Neural progenitor cell (in vitro differentiated cells): ENCODE measurements at regions not wholly inside any gene's neighbourhood (a gene's known extent, or its start where the extent isn't known, plus 50 kb on each side); places are given as distances from the start of the nearest gene placed in this dataset.

ENCODE experiments used
- EZH2 ChIP-seq: fragments of 200-600 bp; sonication (generic); IDR thresholded peaks from 2 replicates; pipeline ENCODE4 v1.6.1; 2017; ENCODE audit warnings: antibody characterized with exemption, mild to moderate bottlenecking, moderate library complexity
- EZH2phosphoT487 ChIP-seq: fragments of 200-600 bp; sonication (generic); IDR thresholded peaks from 2 replicates; pipeline ENCODE4 v1.6.1; 2017; ENCODE audit warnings: antibody characterized with exemption
- TF ChIP-seq, protein P1 (sequence below): fragments of 200-600 bp; sonication (generic); IDR thresholded peaks from 2 replicates; pipeline ENCODE4 v1.5.1; 2017; ENCODE audit warnings: antibody characterized with exemption, mild to moderate bottlenecking

DNA sequence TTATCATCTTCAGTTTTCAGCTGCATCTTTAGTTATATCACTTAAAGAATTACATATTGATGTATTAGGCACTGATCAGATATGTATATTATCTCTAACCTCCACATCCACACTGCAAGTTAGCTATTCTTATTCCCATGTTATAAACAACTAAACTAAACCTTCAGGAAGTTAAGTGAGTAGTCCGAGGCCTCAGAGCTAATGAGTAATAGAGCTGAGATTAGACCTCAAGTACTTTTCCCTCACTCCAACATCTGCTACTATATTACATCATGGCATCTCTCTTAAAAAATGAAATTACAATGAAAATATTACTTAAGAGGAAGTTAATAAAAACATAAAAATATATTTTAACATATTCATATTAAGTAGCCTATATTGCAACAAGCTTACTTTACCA lies 183.6 kb upstream of the MAP2 start:
- TF ChIP-seq, protein P1, sequence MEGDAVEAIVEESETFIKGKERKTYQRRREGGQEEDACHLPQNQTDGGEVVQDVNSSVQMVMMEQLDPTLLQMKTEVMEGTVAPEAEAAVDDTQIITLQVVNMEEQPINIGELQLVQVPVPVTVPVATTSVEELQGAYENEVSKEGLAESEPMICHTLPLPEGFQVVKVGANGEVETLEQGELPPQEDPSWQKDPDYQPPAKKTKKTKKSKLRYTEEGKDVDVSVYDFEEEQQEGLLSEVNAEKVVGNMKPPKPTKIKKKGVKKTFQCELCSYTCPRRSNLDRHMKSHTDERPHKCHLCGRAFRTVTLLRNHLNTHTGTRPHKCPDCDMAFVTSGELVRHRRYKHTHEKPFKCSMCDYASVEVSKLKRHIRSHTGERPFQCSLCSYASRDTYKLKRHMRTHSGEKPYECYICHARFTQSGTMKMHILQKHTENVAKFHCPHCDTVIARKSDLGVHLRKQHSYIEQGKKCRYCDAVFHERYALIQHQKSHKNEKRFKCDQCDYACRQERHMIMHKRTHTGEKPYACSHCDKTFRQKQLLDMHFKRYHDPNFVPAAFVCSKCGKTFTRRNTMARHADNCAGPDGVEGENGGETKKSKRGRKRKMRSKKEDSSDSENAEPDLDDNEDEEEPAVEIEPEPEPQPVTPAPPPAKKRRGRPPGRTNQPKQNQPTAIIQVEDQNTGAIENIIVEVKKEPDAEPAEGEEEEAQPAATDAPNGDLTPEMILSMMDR, result no peak
- no peak for TF ChIP-seq EZH2
- no peak for TF ChIP-seq EZH2phosphoT487
